Neuronal stem cell (in vitro differentiated cells): ENCODE measurements at regions not wholly inside any gene's neighbourhood (a gene's known extent, or its start where the extent isn't known, plus 50 kb on each side); places are given as distances from the start of the nearest gene placed in this dataset.
A peak's percentile ranks its signal among the peaks of the same experiment; 100 is the strongest.

Experiments used
- DNase-seq: peaks from one replicate; pipeline ENCODE4 v3.0.0-alpha.2; 2013; ENCODE audit warnings: low spot score
- H2AFZ ChIP-seq: one replicate; pipeline ENCODE4 v1.6.1; 2013; ENCODE audit warnings: mild to moderate bottlenecking, low read length, inconsistent platforms
- H2AK5ac ChIP-seq: 2 replicates; pipeline ENCODE4 v1.6.1; 2013; ENCODE audit warnings: low read depth, mild to moderate bottlenecking, inconsistent platforms, low read length, moderate library complexity, mixed read lengths
- H2BK120ac ChIP-seq: 2 replicates; pipeline ENCODE4 v1.6.1; 2013; ENCODE audit warnings: low read depth, mild to moderate bottlenecking, inconsistent platforms, low read length, moderate library complexity, mixed read lengths
- H2BK12ac ChIP-seq: one replicate; pipeline ENCODE4 v1.6.1; 2013; ENCODE audit warnings: low read length, inconsistent platforms
- H2BK15ac ChIP-seq: 2 replicates; pipeline ENCODE4 v1.6.1; 2013; ENCODE audit warnings: mild to moderate bottlenecking, low read length, inconsistent platforms, mixed read lengths
- H2BK5ac ChIP-seq: one replicate; pipeline ENCODE4 v1.6.1; 2013; ENCODE audit warnings: inconsistent platforms, mild to moderate bottlenecking, low read length, moderate library complexity
- H3K14ac ChIP-seq: one replicate; pipeline ENCODE4 v1.6.1; 2013; ENCODE audit warnings: low read length, inconsistent platforms
- H3K18ac ChIP-seq: 2 replicates; pipeline ENCODE4 v1.6.1; 2013; ENCODE audit warnings: low read length, inconsistent platforms
- H3K23ac ChIP-seq: 2 replicates; pipeline ENCODE4 v1.6.1; 2013; ENCODE audit warnings: low read depth, mild to moderate bottlenecking, mixed read lengths, low read length, inconsistent platforms; ENCODE audit not compliant: poor library complexity
- H3K27ac ChIP-seq: replicated peaks from 3 replicates; pipeline ENCODE4 v1.5.1; 2013; ENCODE audit warnings: low read length, inconsistent platforms
- H3K27me3 ChIP-seq, 3 experiments: 2 replicates each; pipeline ENCODE4 v1.6.1; 2013; ENCODE audit warnings: low read length in 3 of 3, mild to moderate bottlenecking in 2 of 3, inconsistent platforms in 1 of 3, low read depth in 1 of 3, mixed read lengths in 1 of 3, moderate library complexity in 1 of 3; ENCODE audit not compliant: control insufficient read depth in 3 of 3, insufficient read depth in 3 of 3
- H3K36me3 ChIP-seq, 2 donors: replicated peaks in 1 of 2; 2 replicates each; pipeline ENCODE4 v1.6.1; 2013; ENCODE audit warnings: low read length in 2 of 2; ENCODE audit not compliant: control insufficient read depth in 2 of 2, insufficient read depth in 2 of 2
- H3K4ac ChIP-seq: 2 replicates; pipeline ENCODE4 v1.6.1; 2013; ENCODE audit warnings: inconsistent platforms, mild to moderate bottlenecking, low read length, moderate library complexity
- H3K4me1 ChIP-seq, 2 donors: 1 replicate in 1 of 2; 2 replicates in 1 of 2; pipeline ENCODE4 v1.6.1; 2013; ENCODE audit warnings: low read length in 2 of 2, low read depth in 1 of 2; ENCODE audit not compliant: control insufficient read depth in 2 of 2, insufficient read depth in 1 of 2
- H3K4me2 ChIP-seq: one replicate; pipeline ENCODE4 v1.6.1; 2013; ENCODE audit warnings: mild to moderate bottlenecking, low read length, inconsistent platforms; ENCODE audit not compliant: insufficient read depth, poor library complexity, severe bottlenecking
- H3K4me3 ChIP-seq, 2 donors: 2 replicates each; pipeline ENCODE4 v1.5.1; 2013; ENCODE audit warnings: low read length in 2 of 2, mild to moderate bottlenecking in 2 of 2, inconsistent platforms in 1 of 2, moderate library complexity in 1 of 2
- H3K79me1 ChIP-seq: one replicate; pipeline ENCODE4 v1.6.1; 2013; ENCODE audit warnings: low read depth, mild to moderate bottlenecking, inconsistent platforms, low read length, moderate library complexity
- H3K9ac ChIP-seq: one replicate; pipeline ENCODE4 v1.6.1; 2013; ENCODE audit warnings: mild to moderate bottlenecking, low read depth, low read length, inconsistent platforms; ENCODE audit not compliant: poor library complexity
- H3K9me3 ChIP-seq, 2 donors: replicated peaks in 1 of 2; 2 replicates each; pipeline versions ENCODE3 to v1.6.1; 2013; ENCODE audit warnings: low read length in 2 of 2, mild to moderate bottlenecking in 2 of 2, inconsistent platforms in 1 of 2, low read depth in 1 of 2, mixed read lengths in 1 of 2, moderate library complexity in 1 of 2; ENCODE audit not compliant: control insufficient read depth in 2 of 2, insufficient read depth in 1 of 2
- H4K8ac ChIP-seq: one replicate; pipeline ENCODE4 v1.6.1; 2013; ENCODE audit warnings: low read depth, mild to moderate bottlenecking, inconsistent platforms, low read length, moderate library complexity
- H4K91ac ChIP-seq: one replicate; pipeline ENCODE4 v1.6.1; 2013; ENCODE audit warnings: low read length, low read depth, mild to moderate bottlenecking, inconsistent platforms; ENCODE audit not compliant: poor library complexity
- WGBS, 2 donors: extraction: QIAGEN DNeasy Blood & Tissue Kit; methylation state at CpG; one replicate each; pipeline ENCODE4 v1.1.7; 2013; ENCODE audit warnings: missing lambda C conversion rate in 2 of 2, mixed read lengths in 1 of 2; ENCODE audit not compliant: insufficient read length in 2 of 2, insufficient replicate concordance in 1 of 2; ENCODE audit errors: extremely low coverage in 2 of 2; 5-methylcytosine and 5-hydroxymethylcytosine counted together

DNA sequence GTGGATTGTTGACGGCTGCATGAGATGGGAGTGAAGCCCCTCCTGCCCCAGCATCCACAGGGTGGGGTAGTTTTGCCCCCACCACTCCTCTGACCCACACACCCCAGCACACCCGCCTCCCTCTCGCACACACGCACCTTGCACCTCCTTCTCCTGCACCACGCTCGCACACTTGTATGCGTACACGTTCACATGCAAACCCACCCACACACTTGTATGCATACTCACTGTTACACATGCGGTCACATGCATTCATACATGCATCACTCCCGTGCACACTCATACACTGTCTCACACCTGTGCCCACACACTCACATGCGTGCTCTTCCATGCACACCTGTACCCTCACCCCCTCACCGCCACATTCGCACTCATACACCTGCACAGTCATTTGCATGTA lies 70.5 kb upstream of the CIBAR2 start:
- Histone ChIP-seq H2BK5ac (no peak overlapping the region), H3K27me3 (no peaks in the 10 kb centered on the region), H3K18ac (peak overlapping the region; percentile 84), H3K4me2 (no peak overlapping the region), H3K4me1 (peaks cover 10 to 17% of the 10 kb centered on the region in 2 donors), H2BK12ac (no peak overlapping the region), H3K36me3 (peaks cover 3 to 16% of the 10 kb centered on the region in 2 donors), H4K8ac (no peak overlapping the region), H3K9me3 (peaks cover 14 to 21% of the 10 kb centered on the region in 2 donors), H2BK15ac (no peak overlapping the region), H2BK120ac (no peak overlapping the region), H3K9ac (peak overlapping the region; percentile 80), H2AFZ (no peak overlapping the region), H3K79me1 (peaks cover 3% of the 10 kb centered on the region), H3K4me3 (peak overlapping the region in 1 of 2 donors; percentile 27), H3K23ac (peak overlapping the region; percentile 40), H3K27ac (no peak overlapping the region), H3K14ac (peak overlapping the region; percentile 42), H4K91ac (no peak overlapping the region), H2AK5ac (no peak overlapping the region), H3K4ac (no peak overlapping the region)
- no peak for DNase-seq
- WGBS, 2 donors, result no CpG with 5 or more reads among the region's 13 CpGs

GRCh38 chr16:85183564-85183963 lies 71.3 kb upstream of the CIBAR2 start:
- H3K9ac ChIP-seq, result no peak overlapping the region
- no peak overlapping the region for H3K23ac ChIP-seq
- no peak overlapping the region for H2AK5ac ChIP-seq
- H2BK5ac ChIP-seq, result no peak overlapping the region
- H4K8ac ChIP-seq, result no peak overlapping the region
- no peak overlapping the region for H2AFZ ChIP-seq
- WGBS, 2 donors, result no CpG with 5 or more reads among the region's 5 CpGs
- no peak overlapping the region for H3K4ac ChIP-seq
- H3K4me1 ChIP-seq, result peaks cover 10 to 18% of the 10 kb centered on the region in 2 donors
- H3K4me3 ChIP-seq, result no peak overlapping the region
- H3K9me3 ChIP-seq, result peaks cover 14 to 21% of the 10 kb centered on the region in 2 donors
- no peak overlapping the region for H2BK12ac ChIP-seq
- H3K14ac ChIP-seq, result no peak overlapping the region
- no peak overlapping the region for H3K27ac ChIP-seq
- H3K79me1 ChIP-seq, result peaks cover 3% of the 10 kb centered on the region
- H3K18ac ChIP-seq, result no peak overlapping the region
- H2BK15ac ChIP-seq, result no peak overlapping the region
- H3K27me3 ChIP-seq, result no peaks in the 10 kb centered on the region
- H3K4me2 ChIP-seq, result no peak overlapping the region
- DNase-seq, result no peak
- H4K91ac ChIP-seq, result no peak overlapping the region
- peaks cover 3 to 16% of the 10 kb centered on the region in 2 donors for H3K36me3 ChIP-seq
- H2BK120ac ChIP-seq, result no peak overlapping the region

- Histone ChIP-seq H3K4me3 (no peak overlapping the region), H2BK5ac (no peak overlapping the region), H2AK5ac (no peak overlapping the region), H3K27me3 (no peaks in the 10 kb centered on the region), H2BK120ac (no peak overlapping the region), H3K18ac (no peak overlapping the region), H3K27ac (no peak overlapping the region), H2AFZ (no peak overlapping the region), H3K79me1 (peaks cover 3% of the 10 kb centered on the region), H3K14ac (no peak overlapping the region), H3K4me1 (peaks cover 10 to 23% of the 10 kb centered on the region in 2 donors), H2BK12ac (no peak overlapping the region), H4K91ac (no peak overlapping the region), H3K4me2 (no peak overlapping the region), H4K8ac (no peak overlapping the region), H3K9me3 (peaks cover 14 to 21% of the 10 kb centered on the region in 2 donors), H3K4ac (no peak overlapping the region), H2BK15ac (no peak overlapping the region), H3K9ac (no peak overlapping the region), H3K36me3 (peaks cover 3 to 16% of the 10 kb centered on the region in 2 donors), H3K23ac (no peak overlapping the region)
- no peak for DNase-seq
These were observed 72.1 kb upstream of the CIBAR2 start for GRCh38 chr16:85184404-85184803.

DNA sequence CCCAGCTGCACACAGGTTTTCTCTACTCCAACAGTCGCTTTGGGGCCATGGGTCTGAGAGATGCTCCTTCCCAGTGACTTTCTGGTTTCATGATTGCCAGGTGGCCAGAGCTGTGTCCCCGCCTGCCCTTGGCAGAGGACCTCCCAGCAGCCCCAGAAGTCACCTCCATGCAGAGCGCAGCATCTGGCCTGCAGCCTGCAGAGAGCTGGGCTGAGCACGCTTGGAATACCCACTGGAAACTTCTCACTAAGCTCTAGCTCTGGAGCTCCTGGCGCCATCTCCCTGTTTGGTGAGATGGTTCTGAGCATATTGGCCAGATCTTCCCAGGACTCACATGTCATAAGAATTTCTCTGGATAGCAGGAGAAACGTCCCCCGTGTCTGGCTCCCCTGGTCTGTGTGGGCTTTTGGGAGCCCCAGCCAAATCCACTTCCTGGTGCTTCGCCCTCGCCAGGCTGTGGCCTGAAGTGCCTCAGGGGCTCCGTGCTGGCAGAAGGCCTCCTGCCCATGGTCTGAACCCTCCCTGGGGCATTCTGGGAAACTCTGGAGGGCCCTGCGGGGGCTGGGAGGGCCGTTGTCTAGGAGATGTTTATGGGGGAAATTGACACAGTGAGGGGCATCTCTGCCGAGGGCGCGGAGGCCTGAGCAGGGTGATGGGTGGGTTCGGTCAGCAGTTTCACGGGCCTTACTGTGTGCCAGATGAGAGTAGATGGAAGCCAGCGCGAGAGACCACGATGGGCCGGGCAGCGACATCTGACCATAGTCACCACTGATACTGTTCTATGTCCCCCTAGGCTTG lies 73.2 kb upstream of the CIBAR2 start:
- Histone ChIP-seq H3K4me2 (no peak overlapping the region), H2BK120ac (peak overlapping the region; percentile 27), H3K27ac (no peak overlapping the region), H3K23ac (no peak overlapping the region), H2BK5ac (no peak overlapping the region), H3K9me3 (peaks cover 14 to 25% of the 10 kb centered on the region in 2 donors), H2BK15ac (no peak overlapping the region), H3K27me3 (no peaks in the 10 kb centered on the region), H3K36me3 (peaks cover 3 to 16% of the 10 kb centered on the region in 2 donors), H3K79me1 (peaks cover 1% of the 10 kb centered on the region), H2BK12ac (peak overlapping the region; percentile 31), H4K91ac (no peak overlapping the region), H2AK5ac (peak overlapping the region; percentile 66), H3K18ac (peak overlapping the region; percentile 34), H3K4me3 (no peak overlapping the region), H2AFZ (no peak overlapping the region), H3K4ac (no peak overlapping the region), H3K14ac (no peak overlapping the region), H4K8ac (no peak overlapping the region), H3K9ac (no peak overlapping the region), H3K4me1 (peaks cover 10 to 23% of the 10 kb centered on the region in 2 donors)
- no CpG with 5 or more reads among the region's 22 CpGs for WGBS, 2 donors
- DNase-seq, result no peak
